ENCODE measurements at regions not wholly inside any gene's neighbourhood (a gene's known extent, or its start where the extent isn't known, plus 50 kb on each side); places are given as distances from the start of the nearest gene placed in this dataset.
A peak's percentile ranks its signal among the peaks of the same experiment; 100 is the strongest.

DNA sequence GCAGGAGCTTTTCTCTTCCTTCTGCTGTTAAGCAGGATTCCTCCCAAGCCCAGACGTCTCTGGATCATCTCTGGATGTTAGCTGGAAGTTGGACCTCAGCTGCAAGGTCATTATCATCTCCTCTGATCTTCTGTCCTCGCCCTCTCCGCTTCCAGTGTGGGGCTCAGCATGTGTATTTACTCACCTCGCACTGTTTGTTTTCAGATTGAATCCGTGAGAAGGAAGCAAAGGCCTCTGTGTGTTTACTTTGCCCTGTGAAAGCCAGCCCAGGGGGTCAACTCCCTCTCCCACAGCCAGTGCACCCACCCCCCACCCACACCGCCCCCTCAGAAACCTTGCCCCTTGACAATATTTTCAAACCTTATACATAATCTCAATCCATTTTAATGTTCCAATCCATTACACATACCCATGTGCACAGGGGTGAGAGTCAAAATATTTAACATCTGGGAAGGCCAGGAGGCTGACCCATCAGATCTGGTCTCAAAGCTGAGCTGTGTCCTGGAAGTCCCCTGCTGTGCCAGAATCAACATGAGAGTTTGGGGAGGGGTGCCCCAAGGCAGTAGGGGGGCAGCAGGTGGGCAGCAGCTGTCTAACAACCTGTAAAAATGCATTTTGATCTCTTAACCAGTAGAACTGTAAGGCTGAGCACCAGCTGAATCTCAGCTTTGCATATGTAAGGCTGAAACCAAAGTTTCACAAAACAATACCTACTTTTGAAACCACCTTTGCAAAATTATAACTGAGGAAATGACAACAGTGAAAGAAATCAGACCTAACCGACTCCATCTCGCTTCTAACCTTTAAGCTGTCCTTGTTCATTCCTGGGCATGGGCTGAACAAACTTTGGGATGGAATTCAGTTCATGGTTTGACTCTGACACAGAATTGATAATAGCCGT, 157.9 kb downstream of the ZNF664 start (continued):
- TF ChIP-seq RERE (CRISPR knock-in tag; IDR thresholded peaks at IDR 0.05; ENCODE audit: low read depth): peak; percentile 95
- no peak for TF ChIP-seq ZNF121 (CRISPR knock-in tag; IDR thresholded peaks at IDR 0.05)
- TF ChIP-seq, protein P1, sequence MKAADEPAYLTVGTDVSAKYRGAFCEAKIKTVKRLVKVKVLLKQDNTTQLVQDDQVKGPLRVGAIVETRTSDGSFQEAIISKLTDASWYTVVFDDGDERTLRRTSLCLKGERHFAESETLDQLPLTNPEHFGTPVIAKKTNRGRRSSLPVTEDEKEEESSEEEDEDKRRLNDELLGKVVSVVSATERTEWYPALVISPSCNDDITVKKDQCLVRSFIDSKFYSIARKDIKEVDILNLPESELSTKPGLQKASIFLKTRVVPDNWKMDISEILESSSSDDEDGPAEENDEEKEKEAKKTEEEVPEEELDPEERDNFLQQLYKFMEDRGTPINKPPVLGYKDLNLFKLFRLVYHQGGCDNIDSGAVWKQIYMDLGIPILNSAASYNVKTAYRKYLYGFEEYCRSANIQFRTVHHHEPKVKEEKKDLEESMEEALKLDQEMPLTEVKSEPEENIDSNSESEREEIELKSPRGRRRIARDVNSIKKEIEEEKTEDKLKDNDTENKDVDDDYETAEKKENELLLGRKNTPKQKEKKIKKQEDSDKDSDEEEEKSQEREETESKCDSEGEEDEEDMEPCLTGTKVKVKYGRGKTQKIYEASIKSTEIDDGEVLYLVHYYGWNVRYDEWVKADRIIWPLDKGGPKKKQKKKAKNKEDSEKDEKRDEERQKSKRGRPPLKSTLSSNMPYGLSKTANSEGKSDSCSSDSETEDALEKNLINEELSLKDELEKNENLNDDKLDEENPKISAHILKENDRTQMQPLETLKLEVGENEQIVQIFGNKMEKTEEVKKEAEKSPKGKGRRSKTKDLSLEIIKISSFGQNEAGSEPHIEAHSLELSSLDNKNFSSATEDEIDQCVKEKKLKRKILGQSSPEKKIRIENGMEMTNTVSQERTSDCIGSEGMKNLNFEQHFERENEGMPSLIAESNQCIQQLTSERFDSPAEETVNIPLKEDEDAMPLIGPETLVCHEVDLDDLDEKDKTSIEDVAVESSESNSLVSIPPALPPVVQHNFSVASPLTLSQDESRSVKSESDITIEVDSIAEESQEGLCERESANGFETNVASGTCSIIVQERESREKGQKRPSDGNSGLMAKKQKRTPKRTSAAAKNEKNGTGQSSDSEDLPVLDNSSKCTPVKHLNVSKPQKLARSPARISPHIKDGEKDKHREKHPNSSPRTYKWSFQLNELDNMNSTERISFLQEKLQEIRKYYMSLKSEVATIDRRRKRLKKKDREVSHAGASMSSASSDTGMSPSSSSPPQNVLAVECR (CRISPR knock-in tag; IDR thresholded peaks at IDR 0.05; ENCODE audit: borderline replicate concordance): peak; percentile 48; the same call in 1 of the 2 replicates
- TF ChIP-seq ZNF567 (CRISPR knock-in tag; IDR thresholded peaks at IDR 0.05; ENCODE audit: borderline replicate concordance): no peak
- TF ChIP-seq NR2F6 (IDR thresholded peaks at IDR 0.05): peak; percentile 94
- TF ChIP-seq NR2F6 (CRISPR knock-in tag; IDR thresholded peaks at IDR 0.05): peak; percentile 97
- 0 out of 2 replicates have a peak, but pooled peaks have one; percentile 63 for TF ChIP-seq IRX3 (CRISPR knock-in tag; IDR thresholded peaks at IDR 0.05; ENCODE audit: borderline replicate concordance, low read depth)
- TF ChIP-seq ZSCAN5A (CRISPR knock-in tag; IDR thresholded peaks at IDR 0.05; ENCODE audit: borderline replicate concordance): 0 out of 2 replicates have a peak, but pooled peaks have one; percentile 48
- peak; percentile 91 for TF ChIP-seq RXRA (CRISPR knock-in tag; IDR thresholded peaks at IDR 0.05)
- no peak for TF ChIP-seq THYN1 (CRISPR knock-in tag; IDR thresholded peaks at IDR 0.05; ENCODE audit: borderline replicate concordance, low read depth)
- no peak; the same call in 1 of the 2 replicates for TF ChIP-seq ZNF816 (CRISPR knock-in tag; IDR thresholded peaks at IDR 0.05; ENCODE audit: borderline replicate concordance)
- TF ChIP-seq BHLHE40 (IDR thresholded peaks at IDR 0.05; ENCODE audit: low read length): peak; percentile 64
